DMS79 (cell line): ENCODE measurements at regions not wholly inside any gene's neighbourhood (a gene's known extent, or its start where the extent isn't known, plus 50 kb on each side); places are given as distances from the start of the nearest gene placed in this dataset.

Experiments used
- DNase-seq: peaks from one replicate; lab custom pipeline; 2025; lab: John Stamatoyannopoulos, UW

GRCh38 chr14:42224053-42224888, 617.6 kb downstream of the LRFN5 start:
- peak; percentile 44 for DNase-seq

- DNase-seq: peak; percentile 96
Measured at GRCh38 chr14:42222924-42223471, 616.3 kb downstream of the LRFN5 start.

GRCh38 chr14:42214981-42215491, 608.4 kb downstream of the LRFN5 start:
- DNase-seq: no peak

- no peak for DNase-seq
Measured at GRCh38 chr14:42200957-42201356, 594.3 kb downstream of the LRFN5 start.

GRCh38 chr14:42198010-42198409, 591.3 kb downstream of the LRFN5 start:
- no peak for DNase-seq

GRCh38 chr14:42192738-42193653, 586.3 kb downstream of the LRFN5 start:
- DNase-seq: no peak

GRCh38 chr14:42190744-42191143, 584.1 kb downstream of the LRFN5 start:
- no peak for DNase-seq

- no peak for DNase-seq
Measured at GRCh38 chr14:42187846-42188245, 581.2 kb downstream of the LRFN5 start.

GRCh38 chr14:42185718-42186117, 579.0 kb downstream of the LRFN5 start:
- DNase-seq: no peak

GRCh38 chr14:42174357-42174756, 567.7 kb downstream of the LRFN5 start:
- peak; percentile 93 for DNase-seq

- DNase-seq: no peak
Measured at GRCh38 chr14:42173206-42173605, 566.5 kb downstream of the LRFN5 start.

GRCh38 chr14:42172304-42172703, 565.6 kb downstream of the LRFN5 start:
- no peak for DNase-seq

GRCh38 chr14:42163136-42163535, 556.5 kb downstream of the LRFN5 start:
- DNase-seq: peak; percentile 89

- DNase-seq: no peak
Measured at GRCh38 chr14:42159138-42159537, 552.5 kb downstream of the LRFN5 start.

- no peak for DNase-seq
Measured at GRCh38 chr14:42149609-42150261, 543.1 kb downstream of the LRFN5 start.

GRCh38 chr14:42145766-42146165, 539.1 kb downstream of the LRFN5 start:
- DNase-seq: no peak

- no peak for DNase-seq
Measured at GRCh38 chr14:42143114-42143513, 536.4 kb downstream of the LRFN5 start.

GRCh38 chr14:42141328-42141727, 534.7 kb downstream of the LRFN5 start:
- no peak for DNase-seq

GRCh38 chr14:42140831-42141279, 534.2 kb downstream of the LRFN5 start:
- no peak for DNase-seq

- DNase-seq: no peak
Measured at GRCh38 chr14:42140001-42140400, 533.3 kb downstream of the LRFN5 start.

- no peak for DNase-seq
Measured at GRCh38 chr14:42138406-42138805, 531.7 kb downstream of the LRFN5 start.

- DNase-seq: no peak
Measured at GRCh38 chr14:42130815-42131214, 524.1 kb downstream of the LRFN5 start.
